SK-N-SH (cell line): ENCODE measurements at regions not wholly inside any gene's neighbourhood (a gene's known extent, or its start where the extent isn't known, plus 50 kb on each side); places are given as distances from the start of the nearest gene placed in this dataset.

Source experiments
- CTCF ChIA-PET: fragments of 300-600, 350-600 bp; formaldehyde crosslinking; extraction: SDS; loops from one replicate; lab custom pipeline; 2021; lab: Yijun Ruan, JAX
- POLR2A ChIA-PET: fragments of 350-600 bp; sonication (Branson Sonifier 250); formaldehyde crosslinking; extraction: SDS; loops from one replicate; lab custom pipeline; 2020; ENCODE audit warnings: antibody characterized with exemption, inconsistent platforms; lab: Yijun Ruan, JAX
- DNase-seq: peaks from one replicate; pipeline ENCODE4 v3.0.0; 2012
- H2AFZ ChIP-seq: fragments of 200-600 bp; sonication (generic); 2 replicates; pipeline ENCODE4 v1.8.1; 2016; ENCODE audit warnings: antibody characterized with exemption, mild to moderate bottlenecking, low read depth
- H3F3A ChIP-seq: fragments of 200-600 bp; sonication (generic); replicated peaks from 2 replicates; pipeline ENCODE3; 2016; ENCODE audit warnings: antibody characterized with exemption, mild to moderate bottlenecking; ENCODE audit not compliant: insufficient read depth
- H3K27ac ChIP-seq, 2 experiments: fragments of 200-500 bp in 1 of 2; fragments of 200-600 bp in 1 of 2; sonication (Bioruptor generic) in 1 of 2; sonication (generic), shearing (Covaris generic) in 1 of 2; 2 replicates each; pipeline versions ENCODE4 v1.5.1 to v1.6.1; 2014 to 2016; ENCODE audit warnings: low read depth in 2 of 2, inconsistent platforms in 1 of 2, low read length in 1 of 2, mild to moderate bottlenecking in 1 of 2, mixed read lengths in 1 of 2
- H3K27me3 ChIP-seq: fragments of 200-600 bp; sonication (generic), shearing (Covaris generic); 2 replicates; pipeline ENCODE4 v1.6.1; 2016; ENCODE audit warnings: mixed run types; ENCODE audit not compliant: insufficient read depth
- H3K36me3 ChIP-seq, 2 experiments: fragments of 200-500 bp in 1 of 2; fragments of 200-600 bp in 1 of 2; sonication (Bioruptor generic) in 1 of 2; sonication (generic) in 1 of 2; replicated peaks in 1 of 2; 2 replicates each; pipeline versions ENCODE3 to v1.5.1; 2014 to 2016; ENCODE audit warnings: low read length in 1 of 2, mild to moderate bottlenecking in 1 of 2; ENCODE audit not compliant: insufficient read depth in 2 of 2, control insufficient read depth in 1 of 2
- H3K4me1 ChIP-seq, 2 experiments: fragments of 200-500 bp in 1 of 2; fragments of 200-600 bp in 1 of 2; sonication (Bioruptor generic) in 1 of 2; sonication (generic), shearing (Covaris generic) in 1 of 2; 2 replicates each; pipeline versions ENCODE4 v1.5.1 to v1.6.1; 2014 to 2016; ENCODE audit warnings: low read depth in 1 of 2, low read length in 1 of 2, mixed run types in 1 of 2; ENCODE audit not compliant: insufficient read depth in 2 of 2, control insufficient read depth in 1 of 2
- H3K4me2 ChIP-seq: fragments of 200-600 bp; sonication (generic), shearing (Covaris generic); 2 replicates; pipeline ENCODE4 v1.6.1; 2017; ENCODE audit warnings: mixed run types
- H3K4me3 ChIP-seq, 2 experiments: fragments of 200-500 bp in 1 of 2; fragments of 200-600 bp in 1 of 2; sonication (Bioruptor generic) in 1 of 2; sonication (generic), shearing (Covaris generic) in 1 of 2; 2 replicates each; pipeline versions ENCODE4 v1.5.1 to v1.8.1; 2014 to 2016; ENCODE audit warnings: low read depth in 2 of 2, inconsistent platforms in 1 of 2, low read length in 1 of 2, mild to moderate bottlenecking in 1 of 2, mixed read lengths in 1 of 2, moderate library complexity in 1 of 2
- H3K79me2 ChIP-seq: fragments of 200-600 bp; sonication (generic); 2 replicates; pipeline ENCODE4 v1.8.1; 2017; ENCODE audit warnings: mild to moderate bottlenecking; ENCODE audit not compliant: insufficient read depth
- H3K9ac ChIP-seq: fragments of 200-600 bp; sonication (generic); 2 replicates; pipeline ENCODE4 v1.6.1; 2017; ENCODE audit warnings: mixed run types
- H3K9me2 ChIP-seq: fragments of 200-600 bp; sonication (generic); 2 replicates; pipeline ENCODE4 v1.6.1; 2017; ENCODE audit warnings: mixed run types
- H3K9me3 ChIP-seq: fragments of 200-600 bp; sonication (generic); 2 replicates; pipeline ENCODE4 v1.6.1; 2017; ENCODE audit warnings: mixed run types, mild to moderate bottlenecking, moderate library complexity
- H4K20me1 ChIP-seq: fragments of 200-600 bp; sonication (generic); 2 replicates; pipeline ENCODE4 v1.6.1; 2017; ENCODE audit warnings: mild to moderate bottlenecking, mixed run types; ENCODE audit not compliant: insufficient read depth
- CHD2 ChIP-seq: fragments of 150-350 bp; IDR thresholded peaks from 2 replicates; pipeline ENCODE4 v1.6.1; 2018; ENCODE audit warnings: low read length; ENCODE audit not compliant: partially characterized antibody
- GABPA ChIP-seq: IDR thresholded peaks from 2 replicates; pipeline ENCODE4 v1.4.0; 2012; ENCODE audit warnings: low read depth, mild to moderate bottlenecking
- JUND ChIP-seq: IDR thresholded peaks from 2 replicates; pipeline ENCODE4 v1.4.0; 2012
- MXI1 ChIP-seq: IDR thresholded peaks from 2 replicates; pipeline ENCODE4 v1.6.1; 2012; ENCODE audit warnings: mild to moderate bottlenecking, low read depth, low read length, improper control_type of control experiment
- POLR2AphosphoS5 ChIP-seq: IDR thresholded peaks from 2 replicates; pipeline ENCODE4 v1.6.1; 2012; ENCODE audit warnings: low read depth, low read length
- RFX5 ChIP-seq: IDR thresholded peaks from 2 replicates; pipeline ENCODE4 v1.6.1; 2012; ENCODE audit warnings: mild to moderate bottlenecking, improper control_type of control experiment, low read length
- TEAD4 ChIP-seq: IDR thresholded peaks from 2 replicates; pipeline ENCODE4 v1.4.0; 2012; ENCODE audit warnings: mild to moderate bottlenecking, borderline replicate concordance; ENCODE audit not compliant: insufficient read depth
- YY1 ChIP-seq: IDR thresholded peaks from 2 replicates; pipeline ENCODE4 v1.4.0; 2012; ENCODE audit warnings: low read depth, mild to moderate bottlenecking
- WGBS: methylation state at CpG from one replicate; pipeline ENCODE4 v1.1.6; 2017; ENCODE audit warnings: low lambda C conversion rate; 5-methylcytosine and 5-hydroxymethylcytosine counted together
- TF ChIP-seq, protein P1 (sequence below): fragments of 150-350 bp; IDR thresholded peaks from 2 replicates; pipeline ENCODE4 v1.6.1; 2017; ENCODE audit warnings: antibody characterized with exemption, low read length, low read depth, borderline replicate concordance
- TF ChIP-seq, protein P2 (sequence below): IDR thresholded peaks from 2 replicates; pipeline ENCODE4; 2012
- TF ChIP-seq, protein P3 (sequence below): fragments of 200-600 bp; sonication (generic); IDR thresholded peaks from 2 replicates; pipeline ENCODE4 v1.6.1; 2017; ENCODE audit warnings: antibody characterized with exemption, mild to moderate bottlenecking, moderate library complexity
- TF ChIP-seq, protein P4 (sequence below): IDR thresholded peaks from 2 replicates; pipeline ENCODE4 v1.4.0; 2012; ENCODE audit warnings: low read depth, borderline replicate concordance

DNA sequence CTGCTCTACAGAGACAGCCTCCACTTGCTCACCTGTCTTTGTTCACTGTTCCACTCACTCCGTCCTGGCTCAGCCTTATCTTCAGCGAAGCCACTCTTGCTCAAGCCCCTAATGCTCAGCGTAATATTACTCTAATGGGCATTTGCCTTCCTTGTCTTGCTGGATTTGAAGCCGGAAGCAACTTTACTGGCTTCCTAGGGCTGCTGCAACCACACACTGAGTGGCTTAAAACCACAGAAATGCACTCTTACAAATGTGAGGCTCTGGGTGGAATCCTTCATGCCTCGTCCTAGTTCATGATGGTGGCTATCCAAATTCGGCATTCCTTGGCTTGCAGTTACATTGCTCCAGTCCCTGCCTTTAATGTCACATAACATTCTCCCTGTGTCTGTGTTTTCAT is 85.5 kb upstream of the MARCHF11 start (continued):
- TF ChIP-seq, protein P1, sequence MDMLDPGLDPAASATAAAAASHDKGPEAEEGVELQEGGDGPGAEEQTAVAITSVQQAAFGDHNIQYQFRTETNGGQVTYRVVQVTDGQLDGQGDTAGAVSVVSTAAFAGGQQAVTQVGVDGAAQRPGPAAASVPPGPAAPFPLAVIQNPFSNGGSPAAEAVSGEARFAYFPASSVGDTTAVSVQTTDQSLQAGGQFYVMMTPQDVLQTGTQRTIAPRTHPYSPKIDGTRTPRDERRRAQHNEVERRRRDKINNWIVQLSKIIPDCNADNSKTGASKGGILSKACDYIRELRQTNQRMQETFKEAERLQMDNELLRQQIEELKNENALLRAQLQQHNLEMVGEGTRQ = no peak
- TF ChIP-seq TEAD4 (no peak), JUND (no peak), POLR2AphosphoS5 (no peak), GABPA (no peak), CHD2 (no peak), YY1 (no peak)
- TF ChIP-seq, protein P2, sequence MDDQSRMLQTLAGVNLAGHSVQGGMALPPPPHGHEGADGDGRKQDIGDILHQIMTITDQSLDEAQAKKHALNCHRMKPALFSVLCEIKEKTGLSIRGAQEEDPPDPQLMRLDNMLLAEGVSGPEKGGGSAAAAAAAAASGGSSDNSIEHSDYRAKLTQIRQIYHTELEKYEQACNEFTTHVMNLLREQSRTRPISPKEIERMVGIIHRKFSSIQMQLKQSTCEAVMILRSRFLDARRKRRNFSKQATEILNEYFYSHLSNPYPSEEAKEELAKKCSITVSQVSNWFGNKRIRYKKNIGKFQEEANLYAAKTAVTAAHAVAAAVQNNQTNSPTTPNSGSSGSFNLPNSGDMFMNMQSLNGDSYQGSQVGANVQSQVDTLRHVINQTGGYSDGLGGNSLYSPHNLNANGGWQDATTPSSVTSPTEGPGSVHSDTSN = no peak
- TF ChIP-seq, protein P3, sequence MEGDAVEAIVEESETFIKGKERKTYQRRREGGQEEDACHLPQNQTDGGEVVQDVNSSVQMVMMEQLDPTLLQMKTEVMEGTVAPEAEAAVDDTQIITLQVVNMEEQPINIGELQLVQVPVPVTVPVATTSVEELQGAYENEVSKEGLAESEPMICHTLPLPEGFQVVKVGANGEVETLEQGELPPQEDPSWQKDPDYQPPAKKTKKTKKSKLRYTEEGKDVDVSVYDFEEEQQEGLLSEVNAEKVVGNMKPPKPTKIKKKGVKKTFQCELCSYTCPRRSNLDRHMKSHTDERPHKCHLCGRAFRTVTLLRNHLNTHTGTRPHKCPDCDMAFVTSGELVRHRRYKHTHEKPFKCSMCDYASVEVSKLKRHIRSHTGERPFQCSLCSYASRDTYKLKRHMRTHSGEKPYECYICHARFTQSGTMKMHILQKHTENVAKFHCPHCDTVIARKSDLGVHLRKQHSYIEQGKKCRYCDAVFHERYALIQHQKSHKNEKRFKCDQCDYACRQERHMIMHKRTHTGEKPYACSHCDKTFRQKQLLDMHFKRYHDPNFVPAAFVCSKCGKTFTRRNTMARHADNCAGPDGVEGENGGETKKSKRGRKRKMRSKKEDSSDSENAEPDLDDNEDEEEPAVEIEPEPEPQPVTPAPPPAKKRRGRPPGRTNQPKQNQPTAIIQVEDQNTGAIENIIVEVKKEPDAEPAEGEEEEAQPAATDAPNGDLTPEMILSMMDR = no peak

DNA sequence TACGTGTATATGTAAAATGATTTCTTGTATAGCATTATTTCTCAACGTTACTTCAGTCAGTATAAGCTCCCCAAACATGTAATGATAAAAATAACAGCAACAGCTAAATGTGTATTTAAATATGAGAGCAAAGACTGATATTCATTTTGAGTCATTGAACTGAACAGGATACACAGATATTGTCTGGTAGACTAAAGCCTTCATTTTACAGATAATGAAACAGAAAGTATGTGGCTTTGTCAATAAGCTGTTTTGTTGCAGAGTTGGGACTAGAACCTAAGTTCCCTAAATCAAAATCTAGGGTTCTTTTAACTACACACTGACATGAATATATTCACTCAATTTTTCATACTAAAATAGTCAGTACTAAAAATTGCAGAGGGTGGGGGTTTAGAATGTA is 80.4 kb upstream of the MARCHF11 start:
- no peaks in the 10 kb centered on the region for H3K27me3 ChIP-seq
- no peaks in the 10 kb centered on the region for H3F3A ChIP-seq
- no peak overlapping the region for H3K9ac ChIP-seq
- CTCF ChIA-PET = no interaction called here
- no peak overlapping the region for H3K27ac ChIP-seq
- no peaks in the 10 kb centered on the region for H3K4me1 ChIP-seq
- H3K4me3 ChIP-seq = no peak overlapping the region
- no peaks in the 10 kb centered on the region for H3K36me3 ChIP-seq
- H3K4me2 ChIP-seq = no peak overlapping the region
- POLR2A ChIA-PET = no interaction called here
- H3K79me2 ChIP-seq = no peaks in the 10 kb centered on the region
- no peak for DNase-seq
- H2AFZ ChIP-seq = no peak overlapping the region
- TF ChIP-seq, protein P3 = no peak
- no peak for TF ChIP-seq RFX5
- TF ChIP-seq MXI1 = no peak
- TF ChIP-seq, protein P4, sequence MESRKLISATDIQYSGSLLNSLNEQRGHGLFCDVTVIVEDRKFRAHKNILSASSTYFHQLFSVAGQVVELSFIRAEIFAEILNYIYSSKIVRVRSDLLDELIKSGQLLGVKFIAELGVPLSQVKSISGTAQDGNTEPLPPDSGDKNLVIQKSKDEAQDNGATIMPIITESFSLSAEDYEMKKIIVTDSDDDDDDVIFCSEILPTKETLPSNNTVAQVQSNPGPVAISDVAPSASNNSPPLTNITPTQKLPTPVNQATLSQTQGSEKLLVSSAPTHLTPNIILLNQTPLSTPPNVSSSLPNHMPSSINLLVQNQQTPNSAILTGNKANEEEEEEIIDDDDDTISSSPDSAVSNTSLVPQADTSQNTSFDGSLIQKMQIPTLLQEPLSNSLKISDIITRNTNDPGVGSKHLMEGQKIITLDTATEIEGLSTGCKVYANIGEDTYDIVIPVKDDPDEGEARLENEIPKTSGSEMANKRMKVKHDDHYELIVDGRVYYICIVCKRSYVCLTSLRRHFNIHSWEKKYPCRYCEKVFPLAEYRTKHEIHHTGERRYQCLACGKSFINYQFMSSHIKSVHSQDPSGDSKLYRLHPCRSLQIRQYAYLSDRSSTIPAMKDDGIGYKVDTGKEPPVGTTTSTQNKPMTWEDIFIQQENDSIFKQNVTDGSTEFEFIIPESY = no peak
- WGBS = 18% methylated on average over 2 of the region's 2 CpGs
- H3K9me2 ChIP-seq = no peaks in the 10 kb centered on the region
- H3K9me3 ChIP-seq = no peaks in the 10 kb centered on the region
- no peaks in the 10 kb centered on the region for H4K20me1 ChIP-seq
